IPS-15b (cell line): ENCODE measurements at regions not wholly inside any gene's neighbourhood (a gene's known extent, or its start where the extent isn't known, plus 50 kb on each side); places are given as distances from the start of the nearest gene placed in this dataset.

Experiments used
- H3K27me3 ChIP-seq: one replicate; pipeline ENCODE4 v1.6.1; 2013; ENCODE audit warnings: low read length; ENCODE audit not compliant: control insufficient read depth, insufficient read depth
- H3K36me3 ChIP-seq: one replicate; pipeline ENCODE4 v1.6.1; 2013; ENCODE audit warnings: low read length; ENCODE audit not compliant: control insufficient read depth, insufficient read depth
- H3K4me1 ChIP-seq: one replicate; pipeline ENCODE4 v1.6.1; 2013; ENCODE audit warnings: mild to moderate bottlenecking, low read length; ENCODE audit not compliant: control insufficient read depth, insufficient read depth
- H3K4me3 ChIP-seq: one replicate; pipeline ENCODE4 v1.5.1; 2013; ENCODE audit warnings: low read depth, low read length
- H3K9ac ChIP-seq: one replicate; pipeline ENCODE4 v1.6.1; 2013; ENCODE audit warnings: low read depth, mild to moderate bottlenecking, low read length
- H3K9me3 ChIP-seq: one replicate; pipeline ENCODE4 v1.6.1; 2013; ENCODE audit warnings: mild to moderate bottlenecking, low read length; ENCODE audit not compliant: control insufficient read depth, insufficient read depth

DNA sequence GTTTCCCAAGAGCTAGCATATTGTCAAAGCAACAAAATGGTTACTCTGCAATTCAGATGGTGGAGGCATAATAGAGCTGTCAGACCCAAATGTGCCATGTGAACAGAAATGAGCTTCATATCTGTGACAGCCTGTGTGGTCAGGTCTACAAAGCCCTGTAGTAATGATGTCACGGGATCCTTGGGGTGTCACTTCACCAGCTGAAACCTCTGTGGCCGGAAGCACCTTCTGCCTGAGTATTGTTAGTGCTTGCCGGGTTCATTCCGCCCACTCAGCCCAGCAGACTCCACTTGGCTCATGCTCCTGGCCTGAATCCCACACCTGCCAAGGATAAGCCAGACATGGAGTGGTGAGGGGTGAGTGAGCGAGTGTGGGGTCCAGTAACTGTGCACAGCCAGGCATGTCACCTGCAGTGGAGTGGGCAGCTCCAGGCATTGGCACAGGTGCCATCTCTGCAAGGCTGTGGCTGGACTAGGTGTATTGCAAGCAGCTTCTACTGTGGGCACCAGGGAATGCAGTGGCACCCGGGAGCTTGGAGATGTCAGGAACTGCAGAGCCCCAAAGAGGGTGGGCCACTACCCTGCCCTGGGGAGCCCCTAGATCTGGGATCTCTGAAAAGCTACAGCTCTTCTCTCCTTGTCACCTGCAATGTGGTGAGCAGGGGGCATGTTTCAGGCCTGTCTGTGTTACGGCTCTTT lies 341.9 kb upstream of the CHRM2 start:
- Histone ChIP-seq H3K4me1 (no peaks in the 10 kb centered on the region), H3K9ac (no peak overlapping the region), H3K4me3 (no peak overlapping the region), H3K36me3 (no peaks in the 10 kb centered on the region), H3K9me3 (no peaks in the 10 kb centered on the region), H3K27me3 (no peaks in the 10 kb centered on the region)

GRCh38 chr7:136523571-136523970 lies 344.9 kb upstream of the CHRM2 start:
- Histone ChIP-seq H3K4me3 (no peak overlapping the region), H3K9me3 (no peaks in the 10 kb centered on the region), H3K4me1 (no peaks in the 10 kb centered on the region), H3K9ac (no peak overlapping the region), H3K27me3 (no peaks in the 10 kb centered on the region), H3K36me3 (no peaks in the 10 kb centered on the region)

DNA sequence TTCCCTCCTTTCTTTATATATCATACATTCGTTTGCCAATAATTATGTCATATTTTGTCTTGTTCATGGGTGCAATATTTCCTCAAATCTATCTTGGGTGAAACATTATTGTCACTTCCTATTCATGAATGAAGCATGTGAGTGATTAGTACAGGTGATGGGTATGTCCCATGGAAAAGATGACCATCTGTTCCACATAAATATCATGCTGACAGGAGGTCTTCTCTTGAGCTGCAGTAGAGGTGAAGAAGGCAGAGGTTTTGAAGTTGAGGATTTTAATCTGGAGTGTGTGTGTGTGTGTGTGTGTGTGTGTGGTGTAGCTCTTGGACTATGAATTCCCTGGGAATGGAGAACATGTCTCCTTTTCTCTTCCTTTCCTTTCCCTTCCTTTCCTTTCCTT lies 350.5 kb upstream of the CHRM2 start:
- H3K9ac ChIP-seq = no peak overlapping the region
- H3K36me3 ChIP-seq = no peaks in the 10 kb centered on the region
- no peaks in the 10 kb centered on the region for H3K27me3 ChIP-seq
- H3K4me3 ChIP-seq = no peak overlapping the region
- H3K4me1 ChIP-seq = peaks cover 3% of the 10 kb centered on the region
- no peaks in the 10 kb centered on the region for H3K9me3 ChIP-seq

DNA sequence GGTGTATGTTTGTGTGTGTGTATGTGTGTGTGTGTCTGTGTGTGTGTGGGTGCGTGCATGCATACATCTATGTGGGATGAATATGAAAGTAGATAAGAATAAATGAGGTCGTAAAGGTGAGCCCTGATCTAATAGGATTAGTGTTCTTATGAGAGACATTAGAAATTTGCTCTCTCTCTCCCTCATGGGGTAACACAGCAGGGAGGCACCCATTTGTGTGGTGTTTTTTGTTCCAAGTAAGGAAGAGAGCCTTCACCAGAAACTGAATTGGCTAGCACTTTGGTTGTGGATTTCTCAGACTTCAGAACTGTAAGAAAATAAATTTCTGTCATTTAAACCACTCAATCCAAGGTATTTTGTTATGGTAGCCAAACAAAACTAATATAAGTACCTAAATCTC lies 353.7 kb upstream of the CHRM2 start:
- H3K4me3 ChIP-seq = no peak overlapping the region
- H3K27me3 ChIP-seq = no peaks in the 10 kb centered on the region
- peaks cover 3% of the 10 kb centered on the region for H3K4me1 ChIP-seq
- H3K36me3 ChIP-seq = no peaks in the 10 kb centered on the region
- H3K9me3 ChIP-seq = no peaks in the 10 kb centered on the region
- no peak overlapping the region for H3K9ac ChIP-seq

- Histone ChIP-seq H3K36me3 (no peaks in the 10 kb centered on the region), H3K4me1 (peaks cover 3% of the 10 kb centered on the region), H3K9ac (no peak overlapping the region), H3K9me3 (no peaks in the 10 kb centered on the region), H3K4me3 (no peak overlapping the region), H3K27me3 (no peaks in the 10 kb centered on the region)
These were observed 354.7 kb upstream of the CHRM2 start for GRCh38 chr7:136513744-136514143.

GRCh38 chr7:136509466-136509865 lies 359.0 kb upstream of the CHRM2 start:
- no peaks in the 10 kb centered on the region for H3K9me3 ChIP-seq
- H3K36me3 ChIP-seq = no peaks in the 10 kb centered on the region
- H3K4me1 ChIP-seq = no peaks in the 10 kb centered on the region
- no peaks in the 10 kb centered on the region for H3K27me3 ChIP-seq
- H3K4me3 ChIP-seq = no peak overlapping the region
- H3K9ac ChIP-seq = no peak overlapping the region

- H3K4me1 ChIP-seq = no peaks in the 10 kb centered on the region
- H3K9ac ChIP-seq = no peak overlapping the region
- H3K27me3 ChIP-seq = no peaks in the 10 kb centered on the region
- H3K9me3 ChIP-seq = no peaks in the 10 kb centered on the region
- no peaks in the 10 kb centered on the region for H3K36me3 ChIP-seq
- no peak overlapping the region for H3K4me3 ChIP-seq
These were observed 366.3 kb upstream of the CHRM2 start for GRCh38 chr7:136502162-136502561.

DNA sequence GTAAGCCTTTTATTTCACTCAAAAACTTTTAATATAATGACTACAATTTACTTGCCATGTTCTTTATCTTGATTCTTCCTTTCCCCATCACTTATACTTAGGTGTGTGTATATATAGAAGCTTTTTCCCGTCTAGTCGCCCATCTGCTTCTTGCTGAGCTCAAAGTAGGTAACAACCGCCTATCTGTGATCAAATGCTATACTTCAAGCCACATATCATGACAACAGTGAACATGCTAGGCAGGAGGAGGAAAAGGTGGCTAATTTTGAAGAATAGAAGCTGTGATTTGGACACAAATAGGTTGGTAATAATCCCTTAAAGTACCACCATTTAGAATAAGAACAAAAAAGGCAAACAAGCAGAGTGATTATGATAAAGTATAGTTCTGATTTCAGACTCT lies 367.3 kb upstream of the CHRM2 start:
- H3K36me3 ChIP-seq = no peaks in the 10 kb centered on the region
- H3K9ac ChIP-seq = no peak overlapping the region
- H3K4me3 ChIP-seq = no peak overlapping the region
- H3K27me3 ChIP-seq = no peaks in the 10 kb centered on the region
- no peaks in the 10 kb centered on the region for H3K4me1 ChIP-seq
- H3K9me3 ChIP-seq = no peaks in the 10 kb centered on the region

GRCh38 chr7:136496551-136496950 lies 371.9 kb upstream of the CHRM2 start:
- Histone ChIP-seq H3K4me3 (no peak overlapping the region), H3K9ac (no peak overlapping the region), H3K27me3 (no peaks in the 10 kb centered on the region), H3K9me3 (no peaks in the 10 kb centered on the region), H3K4me1 (no peaks in the 10 kb centered on the region), H3K36me3 (no peaks in the 10 kb centered on the region)

DNA sequence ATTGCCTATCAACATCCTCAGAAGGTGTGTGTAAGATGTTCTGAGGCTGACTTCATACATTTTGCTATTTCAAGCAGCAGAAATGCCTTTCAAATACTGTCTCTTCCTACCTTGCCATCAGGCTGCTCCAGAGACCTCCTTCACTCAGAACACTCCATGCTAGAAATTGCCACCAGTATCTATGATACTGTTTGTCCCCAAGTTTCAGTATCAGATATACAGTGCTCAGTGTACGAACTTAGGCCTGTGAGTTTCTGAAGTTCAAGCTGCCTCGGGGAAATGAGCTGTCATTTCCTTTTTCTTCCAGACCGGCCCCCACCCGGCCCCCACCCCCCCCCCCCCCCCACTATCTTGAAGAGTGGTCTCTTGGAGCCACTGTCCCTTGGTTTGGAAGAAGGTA lies 373.4 kb upstream of the CHRM2 start:
- H3K4me3 ChIP-seq = no peak overlapping the region
- H3K36me3 ChIP-seq = no peaks in the 10 kb centered on the region
- H3K4me1 ChIP-seq = no peaks in the 10 kb centered on the region
- H3K9me3 ChIP-seq = no peaks in the 10 kb centered on the region
- H3K9ac ChIP-seq = no peak overlapping the region
- no peaks in the 10 kb centered on the region for H3K27me3 ChIP-seq

DNA sequence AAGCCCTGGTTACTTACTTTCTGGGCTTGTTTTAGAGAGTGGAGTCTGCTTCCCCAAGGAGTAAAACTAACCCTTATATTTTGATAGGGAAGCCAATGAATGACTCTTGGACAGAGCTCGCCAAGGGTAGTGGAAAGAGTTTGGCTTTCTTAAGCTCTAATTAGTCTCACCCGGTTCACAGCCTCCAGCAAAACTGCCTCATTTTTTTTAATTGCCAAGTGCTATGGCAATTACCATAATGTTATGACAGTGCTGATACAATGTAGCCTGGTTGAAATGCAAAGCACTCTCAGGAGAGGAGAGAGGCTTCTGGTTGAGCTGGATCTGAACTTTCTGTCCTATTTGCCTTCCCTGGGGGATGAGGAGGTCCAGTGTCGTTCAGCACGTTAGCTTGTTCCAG lies 376.1 kb upstream of the CHRM2 start:
- H3K4me1 ChIP-seq = no peaks in the 10 kb centered on the region
- H3K9me3 ChIP-seq = no peaks in the 10 kb centered on the region
- H3K27me3 ChIP-seq = no peaks in the 10 kb centered on the region
- H3K36me3 ChIP-seq = no peaks in the 10 kb centered on the region
- H3K4me3 ChIP-seq = no peak overlapping the region
- no peak overlapping the region for H3K9ac ChIP-seq

GRCh38 chr7:136489808-136490207 lies 378.6 kb upstream of the CHRM2 start:
- Histone ChIP-seq H3K4me1 (no peaks in the 10 kb centered on the region), H3K4me3 (no peak overlapping the region), H3K9me3 (no peaks in the 10 kb centered on the region), H3K27me3 (no peaks in the 10 kb centered on the region), H3K9ac (no peak overlapping the region), H3K36me3 (no peaks in the 10 kb centered on the region)
